PC-3 (cell line): ENCODE measurements at regions not wholly inside any gene's neighbourhood (a gene's known extent, or its start where the extent isn't known, plus 50 kb on each side); places are given as distances from the start of the nearest gene placed in this dataset.
"Not testable (repeated sequence)": the region's sequence is repeated elsewhere in the genome, so short reads cannot be mapped to it uniquely, and the experiment has no call there.

Source experiments
- ATAC-seq: fragments of 200-7000 bp; cut with Tn5 transposase; 2 replicates; pipeline ENCODE4 v1.9.1; 2020; ENCODE audit warnings: mild to moderate bottlenecking, moderate library complexity
- BruUV-seq: library from RNA; stranded (reverse); fragments of 400-500 nt; replicated peaks from 2 replicates; lab custom pipeline; 2021; lab: Mats Ljungman, UMichigan
- CTCF ChIA-PET: fragments of 300-600 bp; sonication (Branson Sonifier 250); formaldehyde crosslinking; loops from one replicate; lab custom pipeline; 2022; ENCODE audit warnings: antibody characterized with exemption; lab: Charles Lee
- POLR2A ChIA-PET: fragments of 300-600 bp; sonication (Branson Sonifier 250); formaldehyde crosslinking; loops from one replicate; lab custom pipeline; 2022; ENCODE audit warnings: antibody characterized with exemption; ENCODE audit not compliant: unreplicated experiment; lab: Charles Lee
- DNase-seq: peaks from one replicate; pipeline ENCODE4 v3.0.0-alpha.2; 2015
- H2AFZ ChIP-seq: fragments of 300-600 bp; sonication (generic); 2 replicates; pipeline ENCODE4 v1.6.0; 2016; ENCODE audit warnings: antibody characterized with exemption, low read length
- H3F3A ChIP-seq: fragments of 300-600 bp; sonication (generic); one replicate; pipeline ENCODE4 v1.6.0; 2017; ENCODE audit warnings: antibody characterized with exemption, low read length, control low read depth, mild to moderate bottlenecking; ENCODE audit not compliant: unreplicated experiment
- H3K27ac ChIP-seq: fragments of 300-600 bp; sonication (generic); 2 replicates; pipeline ENCODE4 v1.5.1; 2016; ENCODE audit warnings: mild to moderate bottlenecking, low read length
- H3K27me3 ChIP-seq: fragments of 300-600 bp; sonication (generic); 2 replicates; pipeline ENCODE4 v1.6.1; 2016; ENCODE audit warnings: low read length, mixed read lengths
- H3K36me3 ChIP-seq: fragments of 300-600 bp; sonication (generic); 2 replicates; pipeline ENCODE4 v1.6.1; 2016; ENCODE audit warnings: low read depth, mixed run types, low read length, mixed read lengths
- H3K4me1 ChIP-seq: fragments of 300-600 bp; sonication (generic); 2 replicates; pipeline ENCODE4 v1.5.1; 2016; ENCODE audit warnings: low read length; ENCODE audit not compliant: insufficient read depth
- H3K4me2 ChIP-seq: fragments of 300-600 bp; sonication (generic); 2 replicates; pipeline ENCODE4 v1.6.0; 2016; ENCODE audit warnings: low read length
- H3K4me3 ChIP-seq: fragments of 300-600 bp; sonication (generic); 2 replicates; pipeline ENCODE4 v1.5.1; 2016; ENCODE audit warnings: mild to moderate bottlenecking, low read length, mixed read lengths
- H3K79me2 ChIP-seq: fragments of 300-600 bp; sonication (generic); 2 replicates; pipeline ENCODE4 v1.6.1; 2017; ENCODE audit warnings: low read length, mixed read lengths
- H3K9ac ChIP-seq: fragments of 300-600 bp; sonication (generic); 2 replicates; pipeline ENCODE4 v1.6.0; 2016; ENCODE audit warnings: mild to moderate bottlenecking, low read length
- H3K9me2 ChIP-seq: fragments of 300-600 bp; sonication (generic); replicated peaks from 2 replicates; pipeline ENCODE4 v1.6.1; 2016; ENCODE audit warnings: mixed run types, low read length, mixed read lengths
- H3K9me3 ChIP-seq: fragments of 300-600 bp; sonication (generic); 2 replicates; pipeline ENCODE4 v1.6.1; 2016; ENCODE audit warnings: low read length, mixed read lengths
- H4K20me1 ChIP-seq: fragments of 300-600 bp; sonication (generic); 2 replicates; pipeline ENCODE4 v1.6.1; 2016; ENCODE audit warnings: low read length, mixed read lengths
- intact Hi-C: fragments of 100-400 bp; cut with micrococcal nuclease; formaldehyde crosslinking; loops from 2 replicates; pipeline ENCODE4 v1.9.0; 2023

- H3K36me3 ChIP-seq, H3F3A ChIP-seq, H3K9ac ChIP-seq, H2AFZ ChIP-seq, H3K27me3 ChIP-seq, H3K4me1 ChIP-seq, H4K20me1 ChIP-seq, H3K9me3 ChIP-seq, H3K4me3 ChIP-seq, intact Hi-C loops, H3K9me2 ChIP-seq, H3K4me2 ChIP-seq, CTCF ChIA-PET, POLR2A ChIA-PET, BruUV-seq, DNase-seq, H3K27ac ChIP-seq, H3K79me2 ChIP-seq, ATAC-seq: not testable (repeated sequence)
Measured at GRCh38 chr16:21365541-21365940, 87.5 kb upstream of the CRYM start.

- H3K4me2 ChIP-seq, BruUV-seq, H3K9ac ChIP-seq, H3K9me2 ChIP-seq, H2AFZ ChIP-seq, H3K4me1 ChIP-seq, H3K4me3 ChIP-seq, H3K36me3 ChIP-seq, H3K27me3 ChIP-seq, POLR2A ChIA-PET, H3K9me3 ChIP-seq, CTCF ChIA-PET, H3F3A ChIP-seq, intact Hi-C loops, H3K79me2 ChIP-seq, H4K20me1 ChIP-seq: not testable (repeated sequence)
- H3K27ac ChIP-seq = peak overlapping the region; percentile 76
- ATAC-seq = peak; percentile 98
- DNase-seq = peak; percentile 74
Measured at GRCh38 chr16:21363550-21364223, 85.6 kb upstream of the CRYM start.

- H3K9me2 ChIP-seq, H3K36me3 ChIP-seq, H4K20me1 ChIP-seq, DNase-seq, intact Hi-C loops, POLR2A ChIA-PET, BruUV-seq, H3K9ac ChIP-seq, H3K27me3 ChIP-seq, H3K4me3 ChIP-seq, ATAC-seq, H3K9me3 ChIP-seq, H3K79me2 ChIP-seq, CTCF ChIA-PET, H2AFZ ChIP-seq, H3K4me1 ChIP-seq, H3K27ac ChIP-seq, H3F3A ChIP-seq, H3K4me2 ChIP-seq: not testable (repeated sequence)
Measured at GRCh38 chr16:21361612-21362227, 83.6 kb upstream of the CRYM start.

GRCh38 chr16:21361045-21361444 is 83.0 kb upstream of the CRYM start:
- ATAC-seq, H3K27ac ChIP-seq, H2AFZ ChIP-seq, H3K9me2 ChIP-seq, POLR2A ChIA-PET, BruUV-seq, CTCF ChIA-PET, H3F3A ChIP-seq, H3K9ac ChIP-seq, intact Hi-C loops, H3K4me3 ChIP-seq, H3K9me3 ChIP-seq, DNase-seq, H3K36me3 ChIP-seq, H3K4me2 ChIP-seq, H3K79me2 ChIP-seq, H3K4me1 ChIP-seq, H3K27me3 ChIP-seq, H4K20me1 ChIP-seq: not testable (repeated sequence)

- H3K4me2 ChIP-seq, H3K4me3 ChIP-seq, ATAC-seq, POLR2A ChIA-PET, BruUV-seq, H3K27ac ChIP-seq, H3F3A ChIP-seq, CTCF ChIA-PET, H3K9ac ChIP-seq, H3K9me2 ChIP-seq, H3K79me2 ChIP-seq, H3K36me3 ChIP-seq, H2AFZ ChIP-seq, DNase-seq, H3K4me1 ChIP-seq, H4K20me1 ChIP-seq, H3K27me3 ChIP-seq, H3K9me3 ChIP-seq, intact Hi-C loops: not testable (repeated sequence)
Measured at GRCh38 chr16:21359513-21359912, 81.4 kb upstream of the CRYM start.

- CTCF ChIA-PET = not testable (repeated sequence)
Measured at GRCh38 chr16:21358261-21358795, 80.2 kb upstream of the CRYM start.

More at GRCh38 chr16:21358261-21358795, 80.2 kb upstream of the CRYM start:
- DNase-seq, H3K4me2 ChIP-seq, H3K79me2 ChIP-seq, H3K4me1 ChIP-seq, POLR2A ChIA-PET, H3K9me3 ChIP-seq, H3K9me2 ChIP-seq, H3K4me3 ChIP-seq, H2AFZ ChIP-seq, H4K20me1 ChIP-seq, H3K27ac ChIP-seq, H3K9ac ChIP-seq, H3K36me3 ChIP-seq, ATAC-seq, H3K27me3 ChIP-seq, intact Hi-C loops, H3F3A ChIP-seq, BruUV-seq: not testable (repeated sequence)
